ENCODE measurements at regions not wholly inside any gene's neighbourhood (a gene's known extent, or its start where the extent isn't known, plus 50 kb on each side); places are given as distances from the start of the nearest gene placed in this dataset.

DNA sequence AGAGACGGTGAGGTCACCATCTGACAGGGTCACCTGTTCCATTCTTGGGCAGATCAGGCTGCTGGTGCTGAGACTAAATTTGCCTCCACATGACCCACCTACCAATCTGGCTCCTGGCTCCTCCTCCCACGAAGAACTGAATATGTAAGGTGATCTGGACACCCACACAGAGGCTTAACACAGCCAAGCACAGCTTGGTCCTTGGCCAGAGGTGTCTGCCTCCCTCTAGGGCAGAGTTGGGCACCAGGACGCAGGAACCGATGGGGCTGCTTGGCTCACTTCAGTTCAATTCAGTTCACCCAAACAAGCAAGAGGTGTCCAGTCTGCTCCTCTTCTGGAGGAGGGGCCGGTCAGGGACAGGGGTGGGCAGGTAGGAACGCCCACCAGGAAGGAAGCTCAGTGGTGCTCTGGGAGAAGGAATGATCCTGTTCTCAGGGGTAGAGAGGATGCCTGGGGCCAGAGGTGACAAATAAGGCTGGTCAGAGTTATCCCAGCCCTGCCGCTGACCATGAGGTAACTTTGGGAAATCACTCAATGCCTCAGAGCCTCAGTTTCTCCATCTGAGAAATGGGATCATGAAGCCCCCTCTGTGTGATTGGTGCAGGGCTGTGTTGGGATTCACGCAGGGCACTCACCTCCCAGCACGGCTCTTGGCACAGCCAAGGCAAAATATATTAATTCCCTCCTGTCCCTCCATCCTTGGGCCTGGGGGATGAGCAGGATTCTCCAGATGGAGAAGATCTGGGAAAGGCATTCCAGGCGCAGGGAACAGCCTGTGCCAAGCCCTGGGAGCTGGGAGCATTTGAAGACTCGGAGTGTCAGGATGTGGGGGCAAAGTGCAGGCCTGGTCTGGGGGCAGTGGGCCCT lies 284.5 kb downstream of the PTPRU start:
- DNase-seq: no peak

GRCh38 chr1:29519788-29520110 lies 283.4 kb downstream of the PTPRU start:
- DNase-seq: no peak

DNA sequence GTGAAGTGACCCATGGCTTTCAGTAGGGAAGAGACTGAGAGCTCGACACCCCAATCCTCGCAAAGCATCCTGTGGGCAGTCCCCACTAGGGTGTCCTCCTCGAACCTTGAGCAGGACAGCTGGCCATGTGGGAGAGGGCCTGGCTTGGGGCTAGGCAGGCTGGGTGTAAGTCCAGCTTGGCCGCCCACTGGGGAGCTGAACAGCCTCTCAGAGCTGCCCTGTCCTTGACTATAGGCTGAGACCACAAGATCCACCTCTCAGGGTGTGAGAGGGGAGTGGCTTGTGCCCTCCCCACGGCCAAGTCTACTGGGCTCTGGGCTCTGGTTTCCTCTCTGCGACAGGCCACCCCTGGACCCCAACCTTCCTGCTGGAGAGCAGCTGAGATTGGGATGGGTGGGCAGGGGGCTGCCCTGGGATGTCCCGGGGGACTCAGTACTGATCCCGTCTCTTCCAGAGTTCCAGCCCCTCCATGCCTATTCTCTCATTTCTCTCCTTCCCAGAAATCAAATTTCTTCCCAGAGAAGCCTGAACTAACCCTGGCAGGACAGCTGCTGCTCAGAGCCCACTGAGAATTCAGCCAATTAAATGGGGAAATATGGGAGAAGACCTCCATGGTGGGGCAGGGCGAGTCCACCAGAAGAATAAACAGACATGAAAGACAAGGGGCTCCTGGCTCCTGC lies 282.9 kb downstream of the PTPRU start:
- DNase-seq: no peak

DNA sequence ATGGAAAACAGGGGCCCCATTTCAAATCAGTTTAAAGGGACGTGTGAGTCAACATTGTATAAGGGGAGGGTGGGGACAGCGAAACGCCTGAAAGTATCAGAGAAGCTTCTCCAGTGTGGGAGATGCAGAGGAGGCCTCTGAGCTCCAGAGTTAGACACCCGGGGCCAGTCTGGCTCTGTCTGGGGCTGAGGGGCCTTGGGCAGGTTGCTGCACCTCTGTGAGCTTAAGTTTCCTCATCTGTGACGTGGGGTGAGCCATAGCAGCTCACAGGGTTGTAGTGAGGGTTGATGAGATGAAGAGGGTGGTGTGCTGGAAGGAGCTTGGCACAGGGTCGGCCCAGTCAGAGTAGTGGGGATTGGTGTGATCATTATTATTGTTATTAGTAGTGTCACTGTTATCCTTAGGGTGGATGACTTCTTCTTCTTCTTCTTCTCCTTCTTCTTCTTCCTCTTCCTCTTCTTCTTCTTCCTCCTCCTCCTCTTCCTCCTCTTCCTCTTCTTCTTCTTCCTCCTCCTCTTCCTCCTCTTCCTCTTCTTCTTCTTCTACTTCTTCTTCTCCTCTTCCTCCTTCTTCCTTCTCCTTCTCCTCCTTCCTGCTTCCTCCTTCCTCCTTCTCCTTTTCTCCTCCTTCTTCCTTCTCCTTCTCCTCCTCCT lies 282.0 kb downstream of the PTPRU start:
- no peak for DNase-seq

DNA sequence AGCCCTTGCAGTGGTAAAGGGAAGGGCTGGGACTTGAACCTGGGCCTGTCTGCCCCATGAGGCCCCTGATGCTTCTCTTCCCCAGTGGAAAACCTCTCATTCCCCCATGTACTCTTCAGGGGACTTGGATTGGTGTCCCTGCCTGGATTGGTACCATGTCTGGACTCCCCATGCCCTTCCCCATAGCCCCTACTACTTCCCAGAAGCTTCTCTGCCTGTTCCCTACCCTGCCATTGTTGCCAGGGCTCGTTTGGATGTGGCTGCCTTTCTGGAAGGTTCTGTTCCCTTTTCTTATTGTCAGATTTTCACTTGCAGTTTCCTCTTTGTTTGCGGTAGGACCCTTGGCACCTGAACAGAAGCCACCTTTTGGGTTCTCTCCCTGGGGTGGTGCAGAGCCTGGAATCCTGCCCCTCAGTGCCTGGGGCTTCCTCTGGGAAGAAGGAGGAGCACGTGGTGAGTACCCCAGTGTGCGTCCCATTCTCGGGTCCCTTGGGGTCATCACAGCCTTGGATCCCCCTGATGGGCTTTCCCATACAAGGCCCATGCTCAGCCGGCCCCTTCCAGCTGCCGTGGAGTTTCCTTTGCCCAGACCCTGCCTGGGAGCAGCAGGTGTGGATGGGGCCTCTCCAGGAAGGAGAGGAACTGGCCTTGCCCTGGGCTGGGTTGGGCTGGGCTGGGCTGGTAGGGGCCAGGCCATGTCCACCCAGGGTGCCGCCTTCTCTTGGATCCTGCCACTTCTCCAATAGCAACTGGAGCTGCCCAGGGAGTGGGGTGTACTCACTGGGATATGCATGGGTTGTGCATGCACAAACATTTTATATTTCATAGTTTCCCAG lies 281.1 kb downstream of the PTPRU start:
- DNase-seq: no peak

DNA sequence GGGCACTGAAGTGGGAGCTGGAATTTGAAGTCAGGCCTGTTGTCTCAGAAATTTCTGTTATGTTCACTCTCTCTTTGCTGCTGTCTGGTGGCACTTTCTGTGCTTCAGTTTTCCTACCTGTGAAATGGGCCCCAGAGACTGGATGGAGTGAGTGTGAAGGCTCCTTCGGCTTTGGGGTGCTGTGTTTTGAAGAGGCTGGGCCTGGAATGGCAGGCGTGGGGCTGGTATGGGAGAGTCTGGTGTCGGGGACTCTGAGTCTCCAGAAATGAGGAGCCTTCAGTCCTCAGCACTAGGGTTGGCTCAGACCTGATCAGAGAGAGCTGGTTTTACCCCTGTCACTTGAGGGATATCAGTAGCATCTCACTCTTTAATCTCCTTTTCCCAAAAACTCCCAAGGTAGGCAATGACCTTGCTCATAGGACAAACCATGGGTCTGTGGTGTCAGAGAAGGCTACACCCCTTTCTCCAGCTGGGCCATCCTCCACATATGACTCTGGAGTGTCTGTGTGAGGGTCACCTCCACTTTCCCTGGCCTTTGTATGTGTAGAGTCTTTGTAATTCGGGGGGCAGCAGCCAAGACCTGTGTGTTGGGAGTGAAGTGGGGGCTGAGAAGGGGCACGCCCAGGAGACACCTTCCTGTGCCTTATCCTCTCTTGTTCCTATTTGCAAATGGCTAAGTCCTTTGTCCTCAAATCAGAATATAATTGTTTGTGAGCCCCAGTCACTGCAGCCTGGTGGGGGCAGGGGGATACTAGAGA lies 279.9 kb downstream of the PTPRU start:
- no peak for DNase-seq

DNA sequence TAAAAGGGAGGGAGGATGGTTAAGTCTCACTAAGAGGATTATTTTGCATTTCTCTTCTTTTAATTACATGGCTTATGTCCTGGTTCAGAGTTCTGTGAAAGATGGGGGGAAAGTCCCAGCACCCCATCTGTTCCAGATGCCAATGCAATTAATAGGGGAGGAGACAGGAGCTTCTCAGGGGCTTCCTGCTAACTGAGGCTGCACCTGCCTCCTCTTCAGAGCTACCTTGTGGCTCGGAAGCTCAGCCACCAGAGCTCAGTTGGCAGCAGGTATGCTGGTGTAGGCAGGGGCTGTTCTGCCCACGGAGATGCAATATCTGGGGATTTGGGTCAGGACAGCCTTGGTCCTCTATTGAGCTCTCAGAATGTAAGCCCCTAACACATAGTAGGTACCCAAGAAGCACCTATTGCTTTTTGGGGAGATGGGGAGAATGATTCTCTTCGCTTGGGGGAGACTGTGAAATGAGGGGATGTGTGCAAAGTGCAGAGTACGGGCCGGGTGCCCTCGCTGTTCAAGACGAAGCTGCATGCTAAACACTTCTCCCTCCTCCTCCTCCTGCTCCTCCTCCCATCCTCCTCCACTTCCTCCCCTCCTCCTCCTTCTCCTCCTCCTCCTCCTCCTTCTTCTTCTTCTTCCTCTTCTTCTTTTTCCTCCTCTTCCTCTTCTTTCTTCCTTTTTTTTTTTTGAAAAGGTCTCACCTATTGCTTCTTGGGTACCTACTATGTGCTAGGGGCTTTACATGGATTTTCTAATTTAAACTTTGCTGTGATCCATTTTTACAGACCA lies 279.0 kb downstream of the PTPRU start:
- no peak for DNase-seq

- DNase-seq: no peak
Measured at GRCh38 chr1:29514361-29515169, 278.2 kb downstream of the PTPRU start.

- peak; percentile 30 for DNase-seq
Measured at GRCh38 chr1:29513357-29513756, 277.0 kb downstream of the PTPRU start.

DNA sequence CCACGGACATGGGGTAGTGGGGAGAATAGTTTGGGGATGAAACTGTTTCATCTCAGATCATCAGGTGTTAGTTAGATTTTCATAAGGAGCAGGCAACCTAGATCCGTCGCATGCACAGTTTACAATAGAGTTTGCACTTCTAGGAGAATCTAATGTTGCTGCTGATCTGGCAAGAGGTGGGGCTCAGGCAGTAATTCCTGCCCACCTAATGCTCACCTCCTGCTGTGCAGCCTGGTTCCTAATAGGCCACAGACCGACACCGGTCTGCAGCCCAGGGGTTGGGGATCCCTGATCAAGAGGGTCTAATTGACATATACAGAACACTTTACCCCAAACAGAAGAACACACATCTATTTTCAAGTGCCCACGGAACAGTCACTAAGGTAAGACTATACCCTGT lies 275.1 kb downstream of the PTPRU start:
- no peak for DNase-seq

- DNase-seq: no peak
Measured at GRCh38 chr1:29508458-29509107, 272.3 kb downstream of the PTPRU start.

- no peak for DNase-seq
Measured at GRCh38 chr1:29506678-29507225, 270.4 kb downstream of the PTPRU start.

- no peak for DNase-seq
Measured at GRCh38 chr1:29505532-29506220, 269.4 kb downstream of the PTPRU start.

DNA sequence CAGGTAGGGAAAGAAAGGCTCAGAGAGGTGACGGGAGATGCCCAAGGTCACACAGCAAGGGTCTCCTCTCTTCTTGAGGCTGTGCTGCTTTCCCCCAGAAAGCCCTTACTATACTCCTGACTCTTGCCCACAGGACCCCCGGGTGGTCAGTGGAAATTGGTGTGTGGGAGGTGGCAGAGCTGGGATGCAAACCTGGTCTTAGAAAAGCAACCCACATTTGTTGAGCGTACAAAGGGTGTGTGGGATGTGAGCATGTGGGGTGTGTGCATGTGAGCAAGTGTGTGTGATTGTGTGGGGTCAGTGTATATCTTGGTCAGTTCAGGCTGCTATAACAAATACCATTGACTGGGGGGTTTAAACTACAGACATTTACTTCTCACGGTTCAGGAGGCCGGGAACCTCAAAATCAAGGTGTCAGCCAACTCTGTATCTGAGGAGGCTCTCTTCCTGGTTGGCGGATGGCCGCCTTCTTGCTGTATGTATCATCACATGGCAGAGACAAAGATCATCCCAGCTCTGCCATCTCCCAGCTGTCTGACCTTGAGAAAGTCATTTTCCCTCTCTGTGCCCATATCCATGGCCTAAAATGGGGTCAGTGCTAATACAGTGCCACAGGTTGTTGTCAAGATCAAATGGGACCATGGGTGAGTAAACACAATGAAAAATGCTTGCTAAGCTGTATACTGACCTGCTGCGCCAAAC lies 268.5 kb downstream of the PTPRU start:
- DNase-seq: no peak

- DNase-seq: no peak
Measured at GRCh38 chr1:29504196-29504595, 267.9 kb downstream of the PTPRU start.

DNA sequence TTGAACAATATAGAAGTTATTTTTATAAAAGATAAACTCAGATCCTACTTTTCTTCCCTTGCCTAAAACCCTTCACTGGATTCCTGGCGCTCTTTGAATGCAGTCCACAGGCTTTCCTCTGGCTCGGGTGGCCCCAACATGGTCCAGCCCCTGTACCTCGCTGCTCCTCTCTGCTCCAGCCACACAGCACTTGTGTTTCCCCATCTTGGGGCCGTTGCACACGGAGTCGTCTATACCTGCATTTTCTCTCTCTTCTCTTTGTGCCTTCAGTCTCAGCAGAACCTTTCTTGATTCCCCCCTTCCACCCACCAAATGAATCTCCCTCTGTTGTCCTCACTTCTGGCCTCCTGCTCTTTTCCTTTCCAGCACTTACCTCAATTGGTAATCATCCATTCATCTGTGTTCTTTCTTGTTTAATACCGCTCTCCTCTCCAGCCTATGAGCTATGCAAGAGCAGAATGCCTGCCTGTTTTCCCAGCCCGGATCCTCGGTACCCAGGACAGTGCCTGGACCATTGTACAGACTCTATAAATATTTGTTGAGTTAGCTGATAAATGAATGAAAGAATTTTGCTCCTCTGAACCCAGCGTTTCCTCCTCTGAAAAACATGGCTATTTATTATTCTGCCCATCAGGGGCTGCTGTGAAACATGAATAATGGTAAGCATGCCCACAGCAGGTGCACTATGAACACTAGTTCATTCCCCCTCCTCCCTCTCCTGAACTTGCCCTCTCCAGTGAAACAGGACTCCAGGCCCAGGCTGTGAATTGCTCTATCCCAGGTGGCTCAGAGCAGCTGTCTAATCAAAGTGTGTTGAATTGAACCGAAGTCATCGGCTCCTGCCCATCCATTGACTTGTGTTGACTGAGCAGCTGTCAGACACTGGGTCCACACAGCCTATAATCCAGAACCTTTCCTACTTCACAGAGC lies 266.9 kb downstream of the PTPRU start:
- DNase-seq: no peak

GRCh38 chr1:29502225-29502910 lies 266.0 kb downstream of the PTPRU start:
- DNase-seq: no peak

Measured in GDM1 (cell line).